Liver (tissue), 8 donors: ENCODE measurements at regions not wholly inside any gene's neighbourhood (a gene's known extent, or its start where the extent isn't known, plus 50 kb on each side); places are given as distances from the start of the nearest gene placed in this dataset.

Source experiments
- DNase-seq: peaks from one replicate; pipeline ENCODE4 v3.0.0-alpha.2; 2017; ENCODE audit warnings: low spot score
- H3K27ac ChIP-seq, 2 donors: one replicate each; pipeline ENCODE4 v1.7.0; 2013; ENCODE audit warnings: inconsistent platforms in 2 of 2, low read length in 2 of 2, control low read depth in 1 of 2, low read depth in 1 of 2, mild to moderate bottlenecking in 1 of 2
- H3K27me3 ChIP-seq, 4 donors: one replicate each; pipeline versions ENCODE4 v1.6.1 to v1.7.0; 2013; ENCODE audit warnings: low read length in 3 of 4, inconsistent platforms in 1 of 4, mild to moderate bottlenecking in 1 of 4, moderate library complexity in 1 of 4; ENCODE audit not compliant: control insufficient read depth in 4 of 4, insufficient read depth in 4 of 4
- H3K36me3 ChIP-seq, 4 donors: one replicate each; pipeline versions ENCODE4 v1.6.1 to v1.7.0; 2013; ENCODE audit warnings: low read length in 3 of 4, mild to moderate bottlenecking in 3 of 4, low read depth in 1 of 4, moderate library complexity in 1 of 4; ENCODE audit not compliant: control insufficient read depth in 4 of 4, insufficient read depth in 3 of 4
- H3K4me1 ChIP-seq, 4 donors: one replicate each; pipeline versions ENCODE4 v1.6.1 to v1.7.0; 2013; ENCODE audit warnings: low read length in 3 of 4, mild to moderate bottlenecking in 3 of 4, moderate library complexity in 1 of 4; ENCODE audit not compliant: control insufficient read depth in 4 of 4, insufficient read depth in 4 of 4
- H3K4me3 ChIP-seq, 3 donors: one replicate each; pipeline versions ENCODE4 v1.6.1 to v1.7.0; 2013; ENCODE audit warnings: low read length in 3 of 3, control low read depth in 1 of 3, low read depth in 1 of 3, mild to moderate bottlenecking in 1 of 3
- H3K9ac ChIP-seq, 2 donors: one replicate each; pipeline ENCODE4 v1.7.0; 2013; ENCODE audit warnings: low read length in 2 of 2, mild to moderate bottlenecking in 2 of 2, moderate library complexity in 2 of 2, control low read depth in 1 of 2, low read depth in 1 of 2
- H3K9me3 ChIP-seq, 4 donors: one replicate each; pipeline versions ENCODE4 v1.6.1 to v1.7.0; 2013; ENCODE audit warnings: low read length in 3 of 4; ENCODE audit not compliant: control insufficient read depth in 4 of 4
- ATF3 ChIP-seq: IDR thresholded peaks from 2 replicates; pipeline ENCODE4 v1.6.1; 2016; ENCODE audit warnings: antibody characterized with exemption
- CTCF ChIP-seq: fragments of 150-350 bp; IDR thresholded peaks from 2 replicates; pipeline ENCODE4 v1.5.1; 2017; ENCODE audit warnings: improper control_type of control experiment, low read depth, low read length; ENCODE audit not compliant: missing input control
- EGR1 ChIP-seq, 2 donors: IDR thresholded peaks; 2 replicates each; pipeline ENCODE4 v1.6.1; 2016 to 2018; ENCODE audit warnings: antibody characterized with exemption in 2 of 2, low read depth in 2 of 2
- FOXA1 ChIP-seq: IDR thresholded peaks from 2 replicates; pipeline ENCODE4 v1.6.1; 2016; ENCODE audit warnings: antibody characterized with exemption
- FOXA2 ChIP-seq: IDR thresholded peaks from 2 replicates; pipeline ENCODE4 v1.6.1; 2016; ENCODE audit warnings: antibody characterized with exemption
- GABPA ChIP-seq, 2 donors: IDR thresholded peaks in 1 of 2; conservative IDR thresholded peaks in 1 of 2; 2 replicates each; pipeline ENCODE4 v1.6.1; 2016; ENCODE audit warnings: antibody characterized with exemption in 2 of 2, mild to moderate bottlenecking in 1 of 2, moderate library complexity in 1 of 2
- HNF4A ChIP-seq, 2 donors: conservative IDR thresholded peaks; 2 replicates each; pipeline ENCODE4 v1.6.1; 2016; ENCODE audit warnings: antibody characterized with exemption in 2 of 2, mild to moderate bottlenecking in 2 of 2
- HNF4G ChIP-seq: IDR thresholded peaks from 2 replicates; pipeline ENCODE4 v1.6.1; 2016; ENCODE audit warnings: antibody characterized with exemption
- JUND ChIP-seq, 2 donors: IDR thresholded peaks; 2 replicates each; pipeline ENCODE4 v1.6.1; 2016; ENCODE audit warnings: antibody characterized with exemption in 2 of 2
- MAX ChIP-seq: IDR thresholded peaks from 2 replicates; pipeline ENCODE4 v1.6.1; 2016; ENCODE audit warnings: antibody characterized with exemption
- NR2F2 ChIP-seq: IDR thresholded peaks from 2 replicates; pipeline ENCODE4 v1.6.1; 2016; ENCODE audit warnings: antibody characterized with exemption
- RAD21 ChIP-seq, 2 donors: IDR thresholded peaks; 2 replicates each; pipeline ENCODE4 v1.6.1; 2016; ENCODE audit warnings: antibody characterized with exemption in 2 of 2, mild to moderate bottlenecking in 2 of 2
- REST ChIP-seq: IDR thresholded peaks from 2 replicates; pipeline ENCODE4 v1.6.1; 2016; ENCODE audit warnings: antibody characterized with exemption, mild to moderate bottlenecking
- RXRA ChIP-seq, 2 donors: IDR thresholded peaks; 2 replicates each; pipeline ENCODE4 v1.6.1; 2017 to 2018; ENCODE audit warnings: antibody characterized with exemption in 2 of 2, mild to moderate bottlenecking in 1 of 2
- SP1 ChIP-seq: IDR thresholded peaks from 2 replicates; pipeline ENCODE4 v1.6.1; 2018; ENCODE audit warnings: antibody characterized with exemption, mild to moderate bottlenecking
- TAF1 ChIP-seq: conservative IDR thresholded peaks from 2 replicates; pipeline ENCODE4 v1.6.1; 2016; ENCODE audit warnings: antibody characterized with exemption, mild to moderate bottlenecking
- YY1 ChIP-seq: IDR thresholded peaks from 2 replicates; pipeline ENCODE4 v1.6.1; 2016; ENCODE audit warnings: antibody characterized with exemption, mild to moderate bottlenecking
- ZBTB33 ChIP-seq: IDR thresholded peaks from 2 replicates; pipeline ENCODE4 v1.6.1; 2016; ENCODE audit warnings: antibody characterized with exemption
- WGBS: extraction: QIAGEN DNeasy Blood & Tissue Kit; methylation state at CpG from one replicate; pipeline ENCODE4 v1.1.7; 2013; 5-methylcytosine and 5-hydroxymethylcytosine counted together
- donor health status: healthy.
- donor health status: healthy.
- donor health status: healthy.
- donor health status: healthy.
- donor health status: healthy.

GRCh38 chr5:30880514-30880913 lies 313.0 kb upstream of the CDH6 start:
- 76% methylated on average over 3 of the region's 3 CpGs for WGBS
- Histone ChIP-seq H3K27me3 (no peaks in the 10 kb centered on the region), H3K9ac (no peak overlapping the region), H3K27ac (no peak overlapping the region), H3K36me3 (no peaks in the 10 kb centered on the region), H3K9me3 (no peaks in the 10 kb centered on the region), H3K4me3 (no peak overlapping the region), H3K4me1 (no peaks in the 10 kb centered on the region)
- TF ChIP-seq MAX (no peak), HNF4G (no peak), FOXA2 (no peak), EGR1 (IDR thresholded peaks at IDR 0.05; ENCODE audit: low read depth in 2 of 2) (no peak), JUND (IDR thresholded peaks at IDR 0.05) (no peak), RXRA (IDR thresholded peaks at IDR 0.05) (no peak), TAF1 (no peak), ZBTB33 (no peak), SP1 (no peak), REST (no peak), NR2F2 (no peak), HNF4A (conservative IDR thresholded peaks at IDR 0.05) (no peak), RAD21 (IDR thresholded peaks at IDR 0.05) (no peak), ATF3 (no peak), CTCF (no peak), FOXA1 (no peak), YY1 (no peak), GABPA (IDR thresholded peaks at IDR 0.05 in 1 of 2, conservative IDR thresholded peaks at IDR 0.05 in 1 of 2) (no peak)
- DNase-seq: no peak

- no peaks in the 10 kb centered on the region for H3K9me3 ChIP-seq
- no peaks in the 10 kb centered on the region for H3K4me1 ChIP-seq
- DNase-seq: no peak
- no peak overlapping the region for H3K4me3 ChIP-seq
- H3K36me3 ChIP-seq: no peaks in the 10 kb centered on the region
- H3K27ac ChIP-seq: no peak overlapping the region
- H3K27me3 ChIP-seq: no peaks in the 10 kb centered on the region
- 94% methylated on average over 2 of the region's 2 CpGs for WGBS
- no peak overlapping the region for H3K9ac ChIP-seq
- TF ChIP-seq SP1: no peak
- no peak for TF ChIP-seq RXRA (IDR thresholded peaks at IDR 0.05)
- TF ChIP-seq TAF1: no peak
- TF ChIP-seq FOXA2: no peak
- no peak for TF ChIP-seq CTCF
- TF ChIP-seq GABPA (IDR thresholded peaks at IDR 0.05 in 1 of 2, conservative IDR thresholded peaks at IDR 0.05 in 1 of 2): no peak
- TF ChIP-seq ATF3: no peak
- TF ChIP-seq HNF4A (conservative IDR thresholded peaks at IDR 0.05): no peak
- TF ChIP-seq HNF4G: no peak
- TF ChIP-seq EGR1 (IDR thresholded peaks at IDR 0.05; ENCODE audit: low read depth in 2 of 2): no peak
- TF ChIP-seq RAD21 (IDR thresholded peaks at IDR 0.05): no peak
- TF ChIP-seq MAX: no peak
- TF ChIP-seq ZBTB33: no peak
These were observed 313.6 kb upstream of the CDH6 start for GRCh38 chr5:30879887-30880286.
